GOT3 (cell line): ENCODE measurements at regions not wholly inside any gene's neighbourhood (a gene's known extent, or its start where the extent isn't known, plus 50 kb on each side); places are given as distances from the start of the nearest gene placed in this dataset.

ENCODE experiments used
- DNase-seq: peaks from one replicate; lab custom pipeline; 2025; ENCODE audit warnings: mixed read lengths; lab: John Stamatoyannopoulos, UW

DNA sequence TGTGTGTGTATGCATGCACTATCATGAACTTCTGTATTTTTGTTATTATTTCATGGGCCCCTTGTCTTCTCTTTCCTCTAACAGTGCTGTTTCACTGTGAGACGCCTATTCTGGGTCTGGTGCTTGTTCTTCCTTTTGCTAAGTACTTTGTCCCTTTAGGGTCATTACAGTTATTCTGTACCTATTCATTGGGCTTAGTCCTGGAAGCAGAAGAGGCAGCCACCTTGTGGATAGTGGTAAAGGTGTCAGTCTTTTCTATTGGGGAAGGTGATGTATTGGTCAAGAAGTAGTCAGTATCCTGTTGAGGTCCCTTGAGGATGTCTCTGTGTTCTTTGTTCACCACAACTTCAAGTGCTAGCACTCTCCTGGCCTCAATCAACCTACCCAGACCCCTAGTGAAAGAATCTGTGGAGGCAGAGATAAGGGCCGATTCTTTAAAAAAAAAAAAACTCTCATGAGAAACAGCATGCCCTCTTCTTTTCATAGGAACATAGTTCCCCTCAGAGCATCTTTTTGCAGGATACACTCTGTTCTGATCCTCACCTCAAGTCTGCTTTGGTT is 593.8 kb downstream of the SPRY1 start:
- DNase-seq, result no peak

DNA sequence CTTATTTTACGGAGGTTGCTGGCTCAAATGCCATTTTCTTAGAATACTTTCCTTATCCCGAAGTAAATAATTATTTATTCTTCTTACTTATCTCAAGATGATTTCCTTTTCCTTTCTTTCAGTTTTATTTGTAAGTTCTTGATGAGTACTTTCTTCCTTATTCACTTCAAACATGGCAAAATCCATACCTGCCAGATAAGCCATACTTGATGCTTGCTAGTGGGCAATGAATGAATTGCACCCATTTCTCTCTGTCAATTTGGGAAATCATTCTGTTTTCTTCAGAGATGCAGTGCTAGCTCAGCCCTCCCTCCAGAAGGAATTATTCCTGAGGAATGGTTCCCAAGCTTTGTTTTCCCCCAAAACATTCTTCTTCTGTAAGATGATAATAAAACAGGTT is 598.3 kb downstream of the SPRY1 start:
- DNase-seq, result no peak

DNA sequence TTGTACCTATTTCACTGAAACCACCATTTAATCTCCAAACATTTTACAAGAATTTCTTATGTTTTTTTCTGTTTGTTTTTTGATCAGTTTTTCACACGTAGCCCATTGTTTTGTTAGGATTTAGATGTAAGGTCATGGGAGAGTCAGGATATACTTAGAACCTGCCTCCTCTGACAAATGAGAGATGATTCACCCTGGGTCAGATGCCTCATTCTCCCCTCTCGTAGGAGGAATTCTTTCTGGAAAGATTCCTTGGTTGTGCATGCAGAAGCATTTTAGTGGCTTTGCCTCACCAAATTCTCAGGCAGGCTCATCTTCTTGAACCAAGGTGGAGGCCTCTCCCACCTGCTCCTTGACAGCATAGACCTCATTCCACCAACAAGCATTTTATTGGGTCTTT is 599.3 kb downstream of the SPRY1 start:
- DNase-seq, result no peak

DNA sequence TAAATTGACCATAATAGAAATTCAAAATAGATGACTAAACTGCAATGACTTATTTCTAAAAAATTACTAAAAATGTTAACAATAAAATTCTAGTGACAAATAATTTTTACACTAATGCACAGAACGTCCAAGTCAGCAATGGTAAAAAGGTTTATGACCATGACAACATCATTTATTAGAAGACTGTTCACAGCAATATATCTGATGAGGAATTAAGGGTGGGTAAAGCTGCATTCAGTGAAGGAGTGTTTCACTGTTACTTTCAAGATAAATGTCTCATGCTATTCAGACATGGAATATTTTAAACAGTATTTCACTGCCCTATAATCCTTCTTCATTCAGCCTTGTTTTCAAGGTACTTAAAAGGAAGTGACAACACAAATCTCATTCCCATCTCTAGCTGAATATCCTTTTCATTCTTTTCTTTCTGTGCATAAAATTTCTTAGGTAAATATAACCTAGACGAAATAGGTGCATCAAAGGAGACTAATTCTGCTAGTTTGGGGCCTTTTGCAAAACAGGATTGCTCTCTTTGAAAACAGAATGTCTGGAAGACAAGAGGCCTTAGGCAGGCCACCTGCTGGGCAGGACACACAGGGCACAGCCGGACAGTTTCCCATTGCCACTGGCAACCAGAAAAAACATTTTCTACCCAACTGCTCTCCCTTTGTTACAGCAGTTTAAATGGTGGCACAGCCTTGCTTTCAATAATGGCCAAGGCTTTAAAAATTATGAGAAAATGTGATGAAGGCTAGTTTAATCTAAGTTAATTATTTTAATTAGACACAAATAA is 600.3 kb downstream of the SPRY1 start:
- DNase-seq, result no peak

DNA sequence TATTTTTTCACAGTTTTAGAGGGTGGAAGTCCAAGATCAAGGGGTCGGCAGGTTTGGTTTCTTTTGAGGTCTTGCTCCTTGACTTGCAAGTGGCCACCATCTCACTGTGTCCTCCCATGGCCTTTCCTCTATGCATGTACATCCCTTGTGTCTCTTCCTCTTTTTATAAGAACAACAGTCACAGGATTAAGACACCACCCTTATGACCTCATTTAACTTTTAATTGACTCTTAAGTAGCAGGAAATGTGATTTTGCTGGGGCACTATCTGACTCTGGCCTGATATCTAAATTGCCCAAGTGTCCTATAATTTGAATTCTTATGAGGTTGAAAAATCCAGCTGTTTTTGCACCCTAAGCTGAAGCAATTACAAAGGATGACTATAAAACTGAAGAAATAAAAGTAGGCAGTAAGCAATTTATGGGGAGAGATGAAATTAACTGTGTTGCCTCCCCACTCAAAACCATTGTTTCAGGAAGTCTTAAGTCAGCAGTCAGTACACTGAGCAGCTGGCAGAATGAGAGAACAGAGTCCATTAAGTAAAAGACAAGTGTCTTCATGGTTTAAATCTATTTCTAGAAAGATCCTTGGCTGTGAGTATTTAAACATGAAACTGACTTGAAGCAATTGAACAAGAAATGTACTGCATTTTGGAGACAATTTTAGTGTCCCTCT is 601.3 kb downstream of the SPRY1 start:
- no peak for DNase-seq

DNA sequence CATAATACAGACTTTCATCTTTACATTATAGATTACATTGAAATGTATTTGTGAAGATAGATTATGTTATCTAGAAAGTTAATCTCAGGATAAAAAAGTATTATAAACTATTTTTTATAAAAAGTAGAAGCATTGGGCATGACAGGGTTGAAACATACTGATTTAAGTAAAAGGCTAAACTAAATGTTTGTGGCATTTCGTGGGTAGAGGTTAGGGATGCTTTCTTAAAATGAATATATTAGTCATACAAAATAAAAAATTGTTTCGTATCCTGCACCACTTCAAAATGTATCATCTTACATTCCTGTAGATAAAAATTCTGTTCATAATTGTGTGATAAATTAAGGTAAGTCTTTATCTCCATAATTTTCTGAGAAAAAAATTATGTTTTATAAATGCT is 603.6 kb downstream of the SPRY1 start:
- no peak for DNase-seq

DNA sequence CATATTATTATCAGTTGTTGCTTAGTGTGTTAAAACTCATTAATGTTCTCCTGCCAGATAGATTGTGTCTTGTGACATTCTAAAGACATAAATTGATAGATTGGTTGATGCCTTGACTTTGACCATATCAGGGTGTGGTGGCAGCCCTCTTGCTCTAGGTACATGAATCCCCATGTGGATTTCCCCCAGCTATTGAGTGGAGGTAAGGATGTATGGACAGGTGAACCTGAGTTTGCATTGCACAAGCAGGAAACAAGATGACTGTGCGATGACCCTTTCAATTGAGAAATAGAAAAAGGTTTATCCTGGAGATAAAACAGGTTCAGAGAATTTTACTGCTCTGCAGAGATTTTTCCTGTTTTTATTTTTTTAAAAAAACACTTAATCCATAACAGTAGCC is 619.2 kb downstream of the SPRY1 start:
- DNase-seq, result no peak

DNA sequence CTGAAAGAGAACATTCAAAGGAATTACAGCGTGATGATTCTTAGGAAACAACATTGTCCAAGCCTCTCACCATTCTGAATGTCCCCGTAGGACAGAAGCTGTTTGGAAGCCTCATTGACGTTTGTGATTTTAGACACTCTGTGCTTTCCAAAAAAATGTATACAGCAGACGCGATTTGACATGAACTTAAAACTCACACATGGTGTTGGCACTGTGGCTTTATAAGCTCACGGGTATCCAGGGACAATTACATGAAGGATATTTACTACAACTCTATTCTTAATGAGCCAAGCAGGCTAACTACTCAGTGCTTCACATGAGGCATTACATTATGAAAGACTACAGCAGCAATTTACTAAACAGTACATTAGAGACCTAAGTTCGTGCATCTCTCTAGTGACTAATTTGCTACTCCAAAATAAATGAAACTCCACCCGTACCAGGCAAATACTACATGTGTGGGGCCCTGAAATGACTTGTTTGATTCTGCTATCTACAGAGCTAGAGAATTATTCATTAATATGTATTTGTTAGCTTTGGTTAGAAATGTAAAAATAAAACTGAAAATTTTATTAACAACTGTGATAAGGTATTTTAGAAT is 620.7 kb downstream of the SPRY1 start:
- DNase-seq, result no peak

DNA sequence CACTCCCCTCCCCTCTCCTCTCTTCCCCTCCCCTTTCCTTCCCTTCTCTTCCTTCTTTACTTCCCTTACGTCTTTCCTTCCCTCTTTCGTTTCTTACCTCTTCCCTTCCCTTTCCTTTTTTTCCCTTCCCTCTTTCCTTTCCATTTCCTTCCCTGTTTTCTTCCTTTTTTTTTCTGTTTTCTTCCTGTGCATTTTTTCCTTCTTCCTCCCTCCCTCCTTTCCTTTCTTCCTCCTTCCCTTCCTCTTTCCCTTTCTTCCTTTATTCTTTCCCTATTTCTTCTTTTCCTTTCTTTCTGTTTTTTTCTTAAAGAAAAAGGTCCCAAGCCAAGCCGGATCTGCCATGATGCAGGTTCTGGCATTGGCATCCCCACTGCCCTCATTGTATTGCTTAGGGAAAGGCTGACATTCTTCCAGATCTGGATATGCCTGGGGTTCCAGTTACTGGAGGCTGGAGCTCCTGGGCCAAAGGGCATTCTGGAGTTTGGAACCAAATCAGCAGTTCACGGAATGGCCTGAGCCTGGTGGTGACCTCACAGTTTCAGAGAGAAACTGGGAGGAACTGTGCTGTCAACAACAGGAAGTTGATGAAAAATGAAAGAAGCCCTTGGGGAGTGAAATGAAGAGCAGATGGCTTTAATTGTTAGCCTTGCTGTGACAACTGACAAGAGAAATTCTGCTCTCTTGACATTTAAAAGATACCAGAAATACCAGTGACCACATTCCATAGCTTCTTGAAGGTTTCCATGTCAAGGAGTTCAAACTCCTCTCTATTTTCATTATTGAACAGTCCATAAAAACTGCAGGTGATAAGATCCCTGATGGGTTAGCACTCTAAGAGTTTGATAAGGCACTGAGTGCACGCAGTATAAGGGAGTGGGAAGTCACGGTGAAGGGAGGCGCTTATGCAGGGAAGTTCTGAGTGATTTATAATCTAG is 622.1 kb downstream of the SPRY1 start:
- no peak for DNase-seq

DNA sequence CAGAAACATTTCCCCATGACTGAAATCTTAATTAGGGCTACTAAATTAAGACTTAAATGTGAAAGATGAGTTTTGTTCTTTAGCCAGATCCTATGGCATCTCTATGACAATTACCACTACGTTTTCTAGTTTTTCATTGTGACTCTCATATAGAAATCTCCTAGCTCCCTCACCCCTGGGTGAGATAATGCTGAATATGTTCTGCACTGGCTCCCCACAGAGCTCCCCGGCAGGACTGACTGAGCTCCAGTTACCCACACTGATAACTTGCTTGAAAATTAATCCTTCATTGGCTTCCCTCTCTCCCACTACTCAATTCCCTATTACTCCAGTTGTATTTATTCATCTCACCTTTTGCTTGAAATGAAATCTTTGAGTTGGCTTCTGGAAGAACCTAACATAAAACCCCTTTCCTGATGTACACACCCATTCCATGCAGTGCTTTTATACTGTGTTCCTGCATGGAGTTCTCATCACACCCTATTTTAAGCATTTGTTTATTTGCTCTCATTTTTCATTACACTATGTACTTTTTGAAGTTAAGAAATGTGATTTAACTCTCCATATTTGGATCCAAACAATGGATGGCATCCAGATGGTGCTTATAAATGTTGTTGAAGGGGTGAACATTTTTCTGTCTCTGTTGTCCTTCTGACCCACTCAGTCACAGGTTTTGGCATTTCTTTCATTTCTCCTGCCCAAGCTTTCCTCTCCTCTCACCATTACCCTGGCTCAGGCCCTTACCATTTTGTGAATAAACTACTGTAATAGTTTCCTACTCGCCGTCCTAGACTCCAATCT is 623.4 kb downstream of the SPRY1 start:
- DNase-seq, result no peak

DNA sequence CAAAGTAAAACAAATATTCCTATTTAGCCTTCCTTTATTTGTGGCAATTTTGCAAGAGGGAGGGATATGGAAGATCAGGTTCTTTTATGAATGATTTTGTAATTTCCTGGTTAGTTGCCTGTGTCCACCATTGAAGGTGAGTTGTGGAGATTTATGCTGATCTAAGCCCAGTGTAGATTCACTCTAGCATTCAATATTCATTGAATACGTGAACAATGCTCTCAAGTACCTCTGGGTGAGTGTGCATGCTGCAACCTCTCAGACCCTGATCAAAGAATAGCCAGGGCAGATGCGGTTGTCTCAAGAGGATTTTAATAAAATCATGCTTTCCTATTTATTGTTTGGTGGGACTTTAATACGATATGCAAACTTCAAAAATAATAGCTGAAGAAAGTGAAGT is 628.4 kb downstream of the SPRY1 start:
- no peak for DNase-seq

DNA sequence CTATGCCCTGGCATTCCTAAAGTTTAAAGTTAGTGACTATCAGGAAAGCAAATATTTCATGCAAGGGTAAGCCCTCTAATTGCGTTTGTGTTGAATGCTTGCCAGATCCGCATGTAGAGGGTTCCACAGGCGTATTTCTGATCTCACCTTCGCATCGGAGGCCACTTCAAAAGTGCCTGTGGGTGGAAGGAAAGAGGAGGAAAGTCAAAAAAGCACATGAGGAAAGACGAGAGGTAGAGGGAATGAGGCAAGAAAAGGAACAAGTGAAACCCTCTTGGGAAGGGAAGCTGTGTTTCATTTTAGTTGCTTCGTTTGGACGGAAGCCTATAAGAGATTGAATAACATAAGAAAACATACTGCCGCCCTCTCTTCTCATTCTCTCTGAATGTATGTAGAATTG is 628.8 kb downstream of the SPRY1 start:
- no peak for DNase-seq

DNA sequence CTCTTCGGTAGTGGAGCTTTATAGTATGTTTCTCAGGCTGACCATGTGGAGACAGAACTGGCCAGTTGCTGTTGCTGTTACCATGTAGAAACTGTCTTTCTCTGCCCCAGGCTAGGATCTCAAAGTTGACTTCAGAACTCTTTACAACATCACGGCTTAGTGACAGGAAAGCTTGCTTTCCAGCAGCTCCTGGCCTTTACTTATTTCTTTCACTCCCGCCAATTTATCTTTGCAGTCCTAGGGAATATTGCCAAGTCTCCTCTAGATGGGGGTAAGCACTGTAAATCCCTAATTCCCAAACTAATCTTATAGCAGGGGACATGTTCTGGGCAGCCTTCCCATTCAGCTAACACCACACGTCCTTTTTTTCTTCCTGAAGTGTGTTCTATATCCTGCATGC is 631.6 kb downstream of the SPRY1 start:
- no peak for DNase-seq

DNA sequence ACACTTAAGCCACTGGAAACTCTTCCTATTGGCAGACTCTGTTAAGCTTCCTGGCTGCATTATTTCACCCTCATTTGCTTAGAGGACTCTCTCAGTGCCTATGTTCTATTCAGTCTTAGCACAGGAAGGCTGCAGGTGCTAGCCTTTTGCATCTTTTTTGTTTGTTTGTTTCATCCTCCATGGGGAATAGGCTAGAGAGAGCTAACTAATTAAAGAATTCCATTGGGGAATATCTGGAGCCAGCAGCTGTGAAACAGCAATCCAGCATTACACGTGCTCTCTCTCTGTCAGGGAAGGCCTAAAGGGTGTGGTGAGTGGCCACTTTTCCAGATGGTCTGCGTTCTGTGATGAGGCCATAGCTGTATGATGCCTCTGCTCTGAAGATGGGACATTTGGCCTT is 633.6 kb downstream of the SPRY1 start:
- no peak for DNase-seq

DNA sequence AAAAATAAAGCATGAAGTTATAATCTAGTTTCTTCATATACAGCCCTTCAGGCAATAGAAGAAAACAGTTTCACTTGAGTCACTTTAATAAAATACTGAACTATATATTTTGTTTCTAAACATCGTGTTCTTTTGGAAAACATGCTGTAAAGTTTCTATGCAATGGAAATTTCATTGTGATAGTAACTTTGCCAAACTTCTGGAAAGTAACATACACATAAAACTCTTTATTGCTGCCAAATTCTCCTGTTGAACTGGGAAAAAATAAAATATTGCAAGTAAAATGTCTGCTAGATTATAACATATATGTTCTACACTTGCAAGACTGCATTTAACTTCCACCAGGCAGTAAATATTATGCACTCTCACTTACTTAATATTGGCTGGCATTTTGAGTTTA is 635.4 kb downstream of the SPRY1 start:
- DNase-seq, result no peak

DNA sequence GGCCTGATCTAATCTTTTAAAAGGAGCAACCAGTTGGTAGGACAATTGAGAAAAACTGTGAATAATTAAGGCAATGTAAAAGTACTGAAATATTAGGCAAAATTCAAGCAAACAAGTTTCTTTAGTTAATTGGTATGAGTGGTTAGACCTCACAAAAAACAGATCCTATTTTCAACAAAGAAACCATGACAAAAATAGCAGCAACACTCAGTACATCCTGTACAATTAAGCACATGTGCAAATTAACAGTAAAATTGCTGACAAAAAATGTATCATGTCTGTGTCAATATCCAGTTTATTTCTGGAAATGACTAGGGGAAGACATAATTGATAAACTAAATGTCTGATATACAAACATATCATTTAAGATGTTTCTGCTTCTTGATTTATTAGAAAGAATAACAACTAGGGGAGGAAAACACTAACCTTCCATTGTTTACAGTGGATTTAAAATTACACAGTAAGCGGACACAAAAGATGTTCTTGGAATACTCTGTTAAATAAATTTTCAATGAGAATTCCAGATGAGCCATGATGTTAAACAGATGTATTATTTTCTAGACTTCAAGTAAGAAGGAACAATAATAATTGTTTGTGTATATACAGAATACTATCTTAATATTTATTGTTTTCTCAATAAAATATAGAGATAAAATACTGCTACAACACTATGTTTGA is 638.9 kb downstream of the SPRY1 start:
- no peak for DNase-seq

DNA sequence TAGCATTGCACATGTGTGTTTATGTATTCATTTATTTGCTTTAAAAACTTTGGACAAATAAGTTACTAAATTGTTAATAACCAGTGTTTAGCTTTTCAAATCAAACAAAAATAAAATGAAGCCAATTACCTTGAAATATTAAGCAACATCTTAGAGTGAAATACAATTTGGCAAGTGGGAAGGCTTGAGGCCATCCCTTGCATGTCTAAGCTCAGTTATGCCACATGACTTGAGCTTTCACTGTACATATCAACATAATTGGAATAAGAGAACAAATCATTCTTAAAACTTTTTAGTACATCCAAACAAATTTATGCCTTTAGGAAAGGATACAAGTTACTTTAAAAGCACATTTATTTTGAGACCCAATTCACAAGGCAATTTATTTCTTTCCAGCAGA is 640.6 kb downstream of the SPRY1 start:
- no peak for DNase-seq

DNA sequence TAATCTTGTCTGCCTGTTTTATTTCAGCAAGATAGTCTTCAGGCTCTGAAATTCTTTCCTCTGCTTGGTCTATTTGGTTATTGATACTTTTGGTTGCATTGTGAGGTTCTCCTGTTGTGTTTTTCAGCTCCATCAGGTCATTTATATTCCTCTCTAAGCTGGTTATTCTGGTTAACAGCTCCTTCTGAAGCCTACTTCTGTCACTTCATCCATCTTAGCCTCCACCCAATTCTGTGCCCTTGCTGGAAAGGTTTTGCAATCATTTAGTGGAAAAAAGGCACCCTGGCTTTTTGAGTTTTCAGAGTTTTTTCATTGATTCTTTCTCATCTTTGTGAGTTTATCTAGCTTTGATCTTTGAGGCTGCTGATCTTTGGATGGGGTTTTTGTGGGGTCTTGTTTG is 647.7 kb downstream of the SPRY1 start:
- DNase-seq, result no peak

DNA sequence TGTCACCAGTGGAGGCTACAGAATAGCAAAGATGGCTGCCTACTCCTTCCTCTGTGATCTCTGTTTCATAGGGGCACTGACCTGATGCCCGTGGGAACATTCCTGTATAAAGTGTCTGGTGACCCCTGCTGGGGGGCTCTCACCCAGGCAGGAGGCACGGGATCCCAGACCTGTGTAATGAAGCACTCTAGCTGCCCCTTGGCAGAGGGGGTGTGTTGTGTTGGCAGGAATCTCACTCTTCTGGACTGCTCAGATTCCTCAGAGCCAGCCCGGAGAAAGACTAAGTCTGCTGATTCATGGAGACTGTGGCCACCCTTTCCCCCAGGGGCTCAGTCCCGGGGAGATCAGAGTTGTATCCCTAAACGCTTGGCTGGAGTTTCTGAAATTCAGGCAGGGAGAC is 648.3 kb downstream of the SPRY1 start:
- no peak for DNase-seq

DNA sequence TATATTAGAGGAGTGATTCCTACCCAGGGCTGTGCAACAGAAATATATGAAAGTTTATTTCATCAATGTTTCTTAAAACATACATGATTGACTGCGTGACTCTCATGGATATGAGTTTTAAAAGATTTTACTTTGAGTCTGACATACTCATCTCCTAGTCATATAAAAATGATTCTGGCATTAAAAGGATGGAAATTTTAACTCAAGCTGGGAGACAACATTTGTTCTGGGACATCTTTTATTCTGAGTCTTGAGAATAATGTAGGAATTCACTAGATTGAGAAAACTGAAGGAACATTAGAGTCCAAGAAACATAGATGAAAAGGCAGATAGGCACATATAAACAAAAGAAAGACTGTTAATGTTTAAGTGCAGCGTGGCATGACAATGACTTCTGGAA is 649.6 kb downstream of the SPRY1 start:
- no peak for DNase-seq
